SK-N-SH (cell line): ENCODE measurements at regions not wholly inside any gene's neighbourhood (a gene's known extent, or its start where the extent isn't known, plus 50 kb on each side); places are given as distances from the start of the nearest gene placed in this dataset.

ENCODE experiments used
- PBX3 ChIP-seq: IDR thresholded peaks from 2 replicates; pipeline ENCODE4; 2012
- REST ChIP-seq: IDR thresholded peaks from 2 replicates; pipeline ENCODE4 v1.6.1; 2012; ENCODE audit warnings: mild to moderate bottlenecking, low read depth, low read length, moderate library complexity
- YY1 ChIP-seq: IDR thresholded peaks from 2 replicates; pipeline ENCODE4 v1.4.0; 2012; ENCODE audit warnings: low read depth, mild to moderate bottlenecking

DNA sequence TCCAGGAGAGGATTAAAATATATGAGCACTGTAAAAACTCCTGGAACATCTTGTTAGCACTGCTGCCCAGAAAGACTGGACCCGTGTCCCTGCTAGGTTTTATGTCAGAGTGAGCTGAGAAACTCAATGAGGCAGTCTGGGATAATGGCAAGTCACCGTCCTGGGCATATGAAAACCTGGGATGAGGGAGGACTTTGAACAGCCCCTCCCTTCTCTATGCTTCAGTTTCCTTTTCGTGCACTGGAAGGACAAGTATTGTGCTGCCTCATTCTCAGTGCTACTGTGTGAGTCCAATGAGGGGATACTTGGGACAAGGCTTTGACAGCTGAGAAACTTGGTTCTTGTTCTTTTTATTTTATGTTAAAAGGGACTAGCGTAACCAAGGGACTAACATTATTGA lies 143.0 kb upstream of the SHB start:
- TF ChIP-seq YY1: no peak
- no peak for TF ChIP-seq REST
- no peak for TF ChIP-seq PBX3
